OCI-M2 (cell line): ENCODE measurements at regions not wholly inside any gene's neighbourhood (a gene's known extent, or its start where the extent isn't known, plus 50 kb on each side); places are given as distances from the start of the nearest gene placed in this dataset.

Source experiments
- DNase-seq: peaks from one replicate; lab custom pipeline; 2025; ENCODE audit not compliant: unreplicated experiment; lab: John Stamatoyannopoulos, UW

- DNase-seq: no peak
These were observed 524.8 kb upstream of the ID4 start for GRCh38 chr6:19312241-19312978.

GRCh38 chr6:19317431-19317986 lies 519.7 kb upstream of the ID4 start:
- no peak for DNase-seq

- DNase-seq: no peak
These were observed 518.2 kb upstream of the ID4 start for GRCh38 chr6:19319005-19319404.

- DNase-seq: no peak
These were observed 517.0 kb upstream of the ID4 start for GRCh38 chr6:19320111-19320581.

- DNase-seq: no peak
These were observed 514.3 kb upstream of the ID4 start for GRCh38 chr6:19322691-19323485.

- DNase-seq: no peak
These were observed 512.8 kb upstream of the ID4 start for GRCh38 chr6:19324376-19324775.

- DNase-seq: no peak
These were observed 511.8 kb upstream of the ID4 start for GRCh38 chr6:19325335-19325789.

GRCh38 chr6:19327241-19327640 lies 509.9 kb upstream of the ID4 start:
- DNase-seq: no peak

GRCh38 chr6:19327661-19328060 lies 509.5 kb upstream of the ID4 start:
- no peak for DNase-seq

- DNase-seq: no peak
These were observed 508.1 kb upstream of the ID4 start for GRCh38 chr6:19329078-19329477.

- DNase-seq: no peak
These were observed 506.1 kb upstream of the ID4 start for GRCh38 chr6:19331089-19331488.

GRCh38 chr6:19332806-19333460 lies 504.2 kb upstream of the ID4 start:
- DNase-seq: no peak

GRCh38 chr6:19333936-19334335 lies 503.2 kb upstream of the ID4 start:
- no peak for DNase-seq

- no peak for DNase-seq
These were observed 500.6 kb upstream of the ID4 start for GRCh38 chr6:19336579-19336978.

GRCh38 chr6:19337101-19337500 lies 500.1 kb upstream of the ID4 start:
- DNase-seq: no peak

GRCh38 chr6:19342616-19343015 lies 494.6 kb upstream of the ID4 start:
- no peak for DNase-seq

- no peak for DNase-seq
These were observed 487.7 kb upstream of the ID4 start for GRCh38 chr6:19349429-19349828.

GRCh38 chr6:19354181-19354580 lies 483.0 kb upstream of the ID4 start:
- no peak for DNase-seq

- no peak for DNase-seq
These were observed 480.5 kb upstream of the ID4 start for GRCh38 chr6:19356692-19357091.

GRCh38 chr6:19362396-19362795 lies 474.8 kb upstream of the ID4 start:
- no peak for DNase-seq

- DNase-seq: no peak
These were observed 468.7 kb upstream of the ID4 start for GRCh38 chr6:19368511-19368910.
